H1 (cell line): ENCODE measurements at regions not wholly inside any gene's neighbourhood (a gene's known extent, or its start where the extent isn't known, plus 50 kb on each side); places are given as distances from the start of the nearest gene placed in this dataset.

ENCODE experiments used
- CTCF ChIA-PET: fragments of 300-600 bp; sonication (Branson Sonifier 250); formaldehyde crosslinking; loops from one replicate; lab custom pipeline; 2021; ENCODE audit not compliant: partially characterized antibody; lab: Charles Lee
- POLR2A ChIA-PET: fragments of 300-600 bp; sonication (Branson Sonifier 250); formaldehyde crosslinking; loops from one replicate; lab custom pipeline; 2021; ENCODE audit warnings: inconsistent platforms; ENCODE audit not compliant: partially characterized antibody; lab: Charles Lee
- DNase-seq, 2 experiments: peaks; one replicate each; pipeline versions ENCODE4 v3.0.0 to v3.0.0-alpha.2; 2010 to 2022; ENCODE audit warnings: low spot score in 2 of 2, low read depth in 1 of 2, mixed read lengths in 1 of 2
- FAIRE-seq: peaks from 2 replicates; lab custom pipeline; 2011; peaks lifted over from hg19 to GRCh38; lab: Jason Lieb, UNC
- H2AFZ ChIP-seq: 2 replicates; pipeline ENCODE4 v1.8.1; 2012; ENCODE audit warnings: low read length, inconsistent platforms
- H2AK5ac ChIP-seq: 2 replicates; pipeline ENCODE4 v1.6.1; 2013; ENCODE audit warnings: low read depth, low read length
- H2BK120ac ChIP-seq: replicated peaks from 2 replicates; pipeline ENCODE3; 2013; ENCODE audit warnings: low read depth, low read length, inconsistent platforms
- H2BK12ac ChIP-seq: 2 replicates; pipeline ENCODE4 v1.6.1; 2013; ENCODE audit warnings: low read depth, low read length
- H2BK15ac ChIP-seq: 2 replicates; pipeline ENCODE4 v1.6.1; 2013; ENCODE audit warnings: low read length
- H2BK20ac ChIP-seq: 2 replicates; pipeline ENCODE4 v1.6.1; 2013; ENCODE audit warnings: low read length
- H2BK5ac ChIP-seq: 2 replicates; pipeline ENCODE4 v1.6.1; 2013; ENCODE audit warnings: low read depth, low read length
- H3K14ac ChIP-seq: 2 replicates; pipeline ENCODE4 v1.6.1; 2013; ENCODE audit warnings: inconsistent platforms; ENCODE audit not compliant: insufficient read length
- H3K18ac ChIP-seq: 2 replicates; pipeline ENCODE4 v1.6.1; 2013; ENCODE audit warnings: low read length; ENCODE audit errors: extremely low read depth
- H3K23ac ChIP-seq: 2 replicates; pipeline ENCODE4 v1.6.1; 2013; ENCODE audit warnings: inconsistent platforms; ENCODE audit not compliant: insufficient read length
- H3K23me2 ChIP-seq: 2 replicates; pipeline ENCODE4 v1.6.1; 2013; ENCODE audit warnings: low read depth, low read length
- H3K27ac ChIP-seq: 2 replicates; pipeline ENCODE4 v1.6.1; 2011; ENCODE audit warnings: low read depth, low read length, inconsistent platforms
- H3K27me3 ChIP-seq, 4 experiments: replicated peaks in 1 of 4; 1 replicate in 1 of 4; 2 replicates in 3 of 4; pipeline versions ENCODE4 v1.6.1 to v1.8.1; 2011 to 2013; ENCODE audit warnings: low read length in 3 of 4, mild to moderate bottlenecking in 3 of 4, inconsistent platforms in 2 of 4, mixed read lengths in 2 of 4, moderate library complexity in 1 of 4; ENCODE audit not compliant: control insufficient read depth in 3 of 4, insufficient read depth in 3 of 4; ENCODE audit errors: extremely low read depth in 1 of 4
- H3K36me3 ChIP-seq, 4 experiments: 2 replicates each; pipeline versions ENCODE4 v1.6.1 to v1.8.1; 2011 to 2013; ENCODE audit warnings: mild to moderate bottlenecking in 4 of 4, low read length in 3 of 4, moderate library complexity in 2 of 4, control low read depth in 1 of 4, inconsistent platforms in 1 of 4; ENCODE audit not compliant: insufficient read depth in 4 of 4, control insufficient read depth in 2 of 4
- H3K4ac ChIP-seq: replicated peaks from 2 replicates; pipeline ENCODE3; 2013; ENCODE audit warnings: low read length, low read depth, mixed read lengths, inconsistent platforms; ENCODE audit not compliant: insufficient read length
- H3K4me1 ChIP-seq, 4 experiments: replicated peaks in 1 of 4; 1 replicate in 1 of 4; 2 replicates in 3 of 4; pipeline versions ENCODE4 v1.6.1 to v1.8.1; 2011 to 2013; ENCODE audit warnings: low read length in 3 of 4, inconsistent platforms in 2 of 4, mixed read lengths in 1 of 4; ENCODE audit not compliant: insufficient read depth in 4 of 4, control insufficient read depth in 3 of 4
- H3K4me2 ChIP-seq, 2 experiments: 2 replicates each; pipeline versions ENCODE4 v1.6.1 to v1.8.1; 2011 to 2013; ENCODE audit warnings: low read depth in 2 of 2, low read length in 2 of 2, control low read depth in 1 of 2, inconsistent platforms in 1 of 2, mild to moderate bottlenecking in 1 of 2; ENCODE audit not compliant: insufficient read depth in 1 of 2
- H3K4me3 ChIP-seq, 4 experiments: fragments of 200-600, 300-600 bp in 1 of 4; sonication (generic), shearing (Covaris generic), sonication (Bioruptor Twin) in 1 of 4; 2 replicates each; pipeline versions ENCODE4 v1.5.1 to v1.8.1; 2011 to 2016; ENCODE audit warnings: low read length in 4 of 4, low read depth in 3 of 4, control low read depth in 2 of 4, inconsistent platforms in 2 of 4, mild to moderate bottlenecking in 2 of 4, mixed read lengths in 1 of 4, moderate library complexity in 1 of 4; ENCODE audit not compliant: insufficient read depth in 2 of 4; ENCODE audit errors: extremely low read depth in 1 of 4
- H3K56ac ChIP-seq: replicated peaks from 2 replicates; pipeline ENCODE3; 2013; ENCODE audit warnings: low read depth, mild to moderate bottlenecking, mixed read lengths, low read length, inconsistent platforms; ENCODE audit not compliant: insufficient read length
- H3K79me1 ChIP-seq: 2 replicates; pipeline ENCODE4 v1.6.1; 2013; ENCODE audit warnings: low read depth, low read length, control low read depth
- H3K79me2 ChIP-seq, 2 experiments: 2 replicates each; pipeline versions ENCODE4 v1.6.1 to v1.8.1; 2012 to 2013; ENCODE audit warnings: low read length in 2 of 2, mild to moderate bottlenecking in 2 of 2, inconsistent platforms in 1 of 2; ENCODE audit not compliant: insufficient read depth in 2 of 2, control insufficient read depth in 1 of 2
- H3K9ac ChIP-seq, 4 experiments: replicated peaks in 1 of 4; 1 replicate in 1 of 4; 2 replicates in 3 of 4; pipeline versions ENCODE4 v1.6.1 to v1.8.1; 2011 to 2013; ENCODE audit warnings: low read depth in 3 of 4, low read length in 3 of 4, control low read depth in 2 of 4, mild to moderate bottlenecking in 2 of 4, moderate library complexity in 2 of 4, inconsistent platforms in 1 of 4; ENCODE audit errors: extremely low read depth in 1 of 4
- H3K9me3 ChIP-seq, 2 experiments: 2 replicates each; pipeline versions ENCODE4 v1.6.1 to v1.8.1; 2012 to 2013; ENCODE audit warnings: mild to moderate bottlenecking in 2 of 2, moderate library complexity in 2 of 2, control low read depth in 1 of 2, inconsistent platforms in 1 of 2, low read depth in 1 of 2, low read length in 1 of 2, mixed read lengths in 1 of 2; ENCODE audit not compliant: insufficient read depth in 2 of 2
- H4K20me1 ChIP-seq, 2 experiments: replicated peaks in 1 of 2; 2 replicates each; pipeline versions ENCODE3 to v1.8.1; 2011 to 2013; ENCODE audit warnings: inconsistent platforms in 2 of 2, low read length in 2 of 2, mild to moderate bottlenecking in 1 of 2; ENCODE audit not compliant: insufficient read depth in 2 of 2, control insufficient read depth in 1 of 2
- H4K5ac ChIP-seq: 2 replicates; pipeline ENCODE4 v1.6.1; 2013; ENCODE audit warnings: low read length, low read depth, mixed read lengths, inconsistent platforms; ENCODE audit not compliant: insufficient read length
- H4K8ac ChIP-seq: 2 replicates; pipeline ENCODE4 v1.8.0; 2013; ENCODE audit warnings: mild to moderate bottlenecking, moderate library complexity, low read length, inconsistent platforms; ENCODE audit not compliant: insufficient read depth; ENCODE audit errors: extremely low read depth
- H4K91ac ChIP-seq: replicated peaks from 2 replicates; pipeline ENCODE3; 2013; ENCODE audit warnings: low read length, mixed read lengths, inconsistent platforms; ENCODE audit not compliant: insufficient read length
- CEBPB ChIP-seq: IDR thresholded peaks from 2 replicates; pipeline ENCODE4 v1.6.1; 2012; ENCODE audit warnings: low read depth, low read length
- HDAC6 ChIP-seq: IDR thresholded peaks from one replicate; pipeline ENCODE4 v1.7.1; 2012; ENCODE audit warnings: low read depth, mild to moderate bottlenecking, inconsistent platforms, low read length, moderate library complexity
- JUN ChIP-seq: IDR thresholded peaks from 2 replicates; pipeline ENCODE4 v1.6.1; 2011; ENCODE audit warnings: low read depth, mild to moderate bottlenecking, improper control_type of control experiment, low read length
- KDM4A ChIP-seq: IDR thresholded peaks from one replicate; pipeline ENCODE4 v1.7.1; 2012; ENCODE audit warnings: low read depth, mild to moderate bottlenecking, moderate library complexity, low read length, inconsistent platforms; ENCODE audit not compliant: severe bottlenecking
- MAX ChIP-seq: IDR thresholded peaks from 2 replicates; pipeline ENCODE4 v1.6.1; 2012; ENCODE audit warnings: inconsistent platforms
- NANOG ChIP-seq: IDR thresholded peaks from 2 replicates; pipeline ENCODE4 v1.6.1; 2011; ENCODE audit warnings: low read length, low read depth, mild to moderate bottlenecking, inconsistent platforms; ENCODE audit not compliant: insufficient read depth, poor library complexity, severe bottlenecking
- PHF8 ChIP-seq: fragments of 200-600 bp; sonication (generic); conservative IDR thresholded peaks from 2 replicates; pipeline ENCODE4 v1.7.1; 2012; ENCODE audit warnings: low read depth, mild to moderate bottlenecking, inconsistent platforms, low read length, moderate library complexity
- RNF2 ChIP-seq: fragments of 200-900, 300-1000 bp; sonication (generic); IDR thresholded peaks from 2 replicates; pipeline ENCODE4 v1.7.1; 2016; ENCODE audit warnings: borderline replicate concordance, low read depth, mild to moderate bottlenecking, antibody characterized with exemption, low read length; ENCODE audit not compliant: poor library complexity, severe bottlenecking; ENCODE audit errors: missing control alignments
- SIX5 ChIP-seq: IDR thresholded peaks from 2 replicates; pipeline ENCODE4 v1.6.1; 2011; ENCODE audit warnings: mild to moderate bottlenecking, low read depth, low read length
- SRF ChIP-seq: IDR thresholded peaks from 2 replicates; pipeline ENCODE4 v1.6.1; 2011; ENCODE audit warnings: mild to moderate bottlenecking, low read depth, low read length, moderate library complexity
- SUZ12 ChIP-seq: fragments of 200-600 bp; sonication (generic); IDR thresholded peaks from 2 replicates; pipeline ENCODE4 v1.6.1; 2012; ENCODE audit warnings: mild to moderate bottlenecking, inconsistent platforms, low read length, moderate library complexity, mixed read lengths
- ZNF274 ChIP-seq: IDR thresholded peaks from 2 replicates; pipeline ENCODE4 v1.7.0; 2012; ENCODE audit warnings: low read length, borderline replicate concordance; ENCODE audit errors: extremely low read depth
- WGBS, 2 experiments: shearing (Covaris generic) in 1 of 2; methylation state at CpG; one replicate each; pipeline versions ENCODE4 v1.1.6 to v1.1.7; 2013 to 2015; ENCODE audit warnings: low lambda C conversion rate in 2 of 2, mixed read lengths in 2 of 2, inconsistent platforms in 1 of 2, low coverage in 1 of 2, missing lambda C conversion rate in 1 of 2; ENCODE audit not compliant: insufficient replicate concordance in 2 of 2, insufficient coverage in 1 of 2, insufficient read length in 1 of 2; ENCODE audit errors: extremely low coverage in 1 of 2, missing lambda C conversion rate in 1 of 2; 5-methylcytosine and 5-hydroxymethylcytosine counted together
- TF ChIP-seq, protein P1 (sequence below): IDR thresholded peaks from 2 replicates; pipeline ENCODE4 v1.6.1; 2012; ENCODE audit warnings: low read length, inconsistent platforms

GRCh38 chr6:154664287-154664686 lies 68.9 kb upstream of the SCAF8 start:
- Histone ChIP-seq H3K4me2 (no peak overlapping the region), H3K9ac (no peak overlapping the region), H3K27me3 (no peaks in the 10 kb centered on the region), H4K20me1 (no peaks in the 10 kb centered on the region), H3K4me3 (no peak overlapping the region), H3K9me3 (no peaks in the 10 kb centered on the region), H3K56ac (no peak overlapping the region), H2BK12ac (no peak overlapping the region), H2BK5ac (no peak overlapping the region), H3K79me1 (no peaks in the 10 kb centered on the region), H2AFZ (no peak overlapping the region), H3K18ac (no peak overlapping the region), H2BK120ac (no peak overlapping the region), H3K27ac (no peak overlapping the region), H4K5ac (no peak overlapping the region), H2BK20ac (no peak overlapping the region), H4K91ac (no peak overlapping the region), H3K14ac (no peak overlapping the region), H2BK15ac (no peak overlapping the region), H3K79me2 (no peaks in the 10 kb centered on the region), H4K8ac (no peak overlapping the region), H3K23me2 (no peaks in the 10 kb centered on the region), H2AK5ac (no peak overlapping the region), H3K36me3 (no peaks in the 10 kb centered on the region), H3K23ac (no peak overlapping the region), H3K4ac (no peak overlapping the region), H3K4me1 (no peaks in the 10 kb centered on the region)
- CTCF ChIA-PET, result no interaction called here
- POLR2A ChIA-PET, result no interaction called here
- no peak for DNase-seq
- FAIRE-seq, result no peak
- 81% methylated on average over 3 of the region's 3 CpGs; no CpG with 5 or more reads in 1 of the 2 experiments for WGBS, 2 experiments
- TF ChIP-seq JUN (no peak), KDM4A (no peak), HDAC6 (no peak), SUZ12 (no peak), RNF2 (no peak), ZNF274 (no peak), NANOG (no peak), MAX (no peak), CEBPB (no peak), SRF (no peak), SIX5 (no peak), PHF8 (no peak)
- TF ChIP-seq, protein P1, sequence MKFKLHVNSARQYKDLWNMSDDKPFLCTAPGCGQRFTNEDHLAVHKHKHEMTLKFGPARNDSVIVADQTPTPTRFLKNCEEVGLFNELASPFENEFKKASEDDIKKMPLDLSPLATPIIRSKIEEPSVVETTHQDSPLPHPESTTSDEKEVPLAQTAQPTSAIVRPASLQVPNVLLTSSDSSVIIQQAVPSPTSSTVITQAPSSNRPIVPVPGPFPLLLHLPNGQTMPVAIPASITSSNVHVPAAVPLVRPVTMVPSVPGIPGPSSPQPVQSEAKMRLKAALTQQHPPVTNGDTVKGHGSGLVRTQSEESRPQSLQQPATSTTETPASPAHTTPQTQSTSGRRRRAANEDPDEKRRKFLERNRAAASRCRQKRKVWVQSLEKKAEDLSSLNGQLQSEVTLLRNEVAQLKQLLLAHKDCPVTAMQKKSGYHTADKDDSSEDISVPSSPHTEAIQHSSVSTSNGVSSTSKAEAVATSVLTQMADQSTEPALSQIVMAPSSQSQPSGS, result no peak
